GM18499 (cell line): ENCODE measurements at regions not wholly inside any gene's neighbourhood (a gene's known extent, or its start where the extent isn't known, plus 50 kb on each side); places are given as distances from the start of the nearest gene placed in this dataset.
"Not testable (repeated sequence)": the region's sequence is repeated elsewhere in the genome, so short reads cannot be mapped to it uniquely, and the experiment has no call there.

ENCODE experiments used
- ATAC-seq: cut with Tn5 transposase; IDR thresholded peaks from one replicate; pipeline ENCODE4 v1.9.1; 2021; ENCODE audit warnings: moderate number of reproducible peaks; ENCODE audit not compliant: insufficient read depth, unreplicated experiment

- ATAC-seq, result no peak
These were observed 59.7 kb downstream of the NAA11 start for GRCh38 chr4:79266136-79266535.

- ATAC-seq, result no peak
These were observed 66.6 kb downstream of the NAA11 start for GRCh38 chr4:79259242-79259641.

GRCh38 chr4:79258614-79259176 lies 67.2 kb downstream of the NAA11 start:
- no peak for ATAC-seq

- no peak for ATAC-seq
These were observed 67.8 kb downstream of the NAA11 start for GRCh38 chr4:79257953-79258613.

- no peak for ATAC-seq
These were observed 70.1 kb downstream of the NAA11 start for GRCh38 chr4:79255793-79256192.

- no peak for ATAC-seq
These were observed 71.9 kb downstream of the NAA11 start for GRCh38 chr4:79253924-79254323.

- no peak for ATAC-seq
These were observed 72.7 kb downstream of the NAA11 start for GRCh38 chr4:79253168-79253567.

GRCh38 chr4:79250887-79251286 lies 75.0 kb downstream of the NAA11 start:
- no peak for ATAC-seq

GRCh38 chr4:79249881-79250503 lies 75.9 kb downstream of the NAA11 start:
- no peak for ATAC-seq

- no peak for ATAC-seq
These were observed 77.3 kb downstream of the NAA11 start for GRCh38 chr4:79248610-79249009.

- no peak for ATAC-seq
These were observed 78.0 kb downstream of the NAA11 start for GRCh38 chr4:79247695-79248394.

- ATAC-seq, result not testable (repeated sequence)
These were observed 80.5 kb downstream of the NAA11 start for GRCh38 chr4:79245200-79245940.

- ATAC-seq, result no peak
These were observed 84.0 kb downstream of the NAA11 start for GRCh38 chr4:79241846-79242245.

- ATAC-seq, result no peak
These were observed 88.0 kb downstream of the NAA11 start for GRCh38 chr4:79237851-79238250.

- ATAC-seq, result no peak
These were observed 89.1 kb downstream of the NAA11 start for GRCh38 chr4:79236785-79237184.

- no peak for ATAC-seq
These were observed 90.8 kb downstream of the NAA11 start for GRCh38 chr4:79235095-79235494.

- ATAC-seq, result no peak
These were observed 92.0 kb downstream of the NAA11 start for GRCh38 chr4:79233820-79234219.

GRCh38 chr4:79232540-79232939 lies 93.3 kb downstream of the NAA11 start:
- ATAC-seq, result no peak

- ATAC-seq, result no peak
These were observed 98.0 kb downstream of the NAA11 start for GRCh38 chr4:79227860-79228259.

GRCh38 chr4:79225360-79225759 lies 100.5 kb downstream of the NAA11 start:
- ATAC-seq, result no peak

GRCh38 chr4:79224777-79225104 lies 101.1 kb downstream of the NAA11 start:
- no peak for ATAC-seq
